Activated T-helper 1 cell treated with Interleukin-2 at 50 U/mL for 16 hours (primary cell): ENCODE measurements at regions not wholly inside any gene's neighbourhood (a gene's known extent, or its start where the extent isn't known, plus 50 kb on each side); places are given as distances from the start of the nearest gene placed in this dataset.
"Not testable (repeated sequence)": the region's sequence is repeated elsewhere in the genome, so short reads cannot be mapped to it uniquely, and the experiment has no call there.

ENCODE experiments used
- DNase-seq: peaks from one replicate; pipeline ENCODE4 v3.0.0-alpha.2; 2020; ENCODE audit warnings: low read depth

DNA sequence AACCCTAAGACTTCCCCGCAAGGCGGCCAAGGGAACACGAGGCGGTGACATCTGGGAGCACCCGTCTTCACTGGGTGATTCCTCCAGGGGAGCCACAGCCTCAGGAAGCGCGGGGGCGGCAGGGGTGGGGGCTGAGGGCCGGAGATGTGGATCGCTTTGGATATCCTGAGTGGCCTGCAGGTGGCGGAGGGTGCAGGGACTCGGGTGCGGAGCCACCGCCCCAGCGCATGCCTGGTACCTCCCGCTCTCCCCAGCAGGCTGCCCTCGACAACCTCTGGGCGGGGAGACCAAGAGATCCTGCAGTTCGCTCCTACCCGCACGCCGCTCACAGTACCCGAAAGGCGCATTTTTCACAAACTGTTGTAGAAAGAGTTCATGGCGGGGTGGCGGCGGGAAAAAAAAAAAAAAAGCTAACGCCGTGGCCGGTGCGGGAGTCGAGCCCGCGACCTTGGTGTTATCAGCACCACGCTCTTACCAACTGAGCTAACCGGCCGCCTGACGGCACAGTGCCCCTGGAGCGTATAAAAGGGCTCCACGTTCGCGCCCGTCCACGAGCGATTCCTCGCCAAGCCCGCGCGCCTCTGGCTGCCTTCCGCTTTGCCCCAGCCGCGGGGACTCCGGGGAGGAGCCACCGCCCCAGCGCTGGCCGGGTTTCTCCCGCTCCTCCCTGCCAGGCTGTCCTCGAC is 124.7 kb upstream of the PRKX start:
- DNase-seq: not testable (repeated sequence)

DNA sequence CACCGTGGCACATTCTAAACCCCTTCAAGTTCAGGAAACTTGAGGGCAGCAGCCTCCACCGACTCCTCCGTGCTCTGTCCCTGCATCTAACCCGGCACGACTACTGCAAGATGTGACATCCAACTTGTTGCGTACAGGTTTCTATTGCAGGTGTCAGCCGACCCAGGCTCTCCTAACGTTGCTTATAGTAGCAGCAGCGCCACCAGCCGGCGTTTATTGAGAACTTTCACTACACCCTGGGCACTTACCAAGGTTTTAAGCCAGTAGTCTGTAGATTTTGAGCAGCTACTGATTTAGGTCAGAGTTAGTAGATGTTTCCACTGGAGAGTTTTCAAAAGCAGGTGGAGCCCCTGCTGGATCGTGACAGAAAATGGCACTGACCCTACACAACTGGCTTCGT is 123.8 kb upstream of the PRKX start:
- DNase-seq: not testable (repeated sequence)

DNA sequence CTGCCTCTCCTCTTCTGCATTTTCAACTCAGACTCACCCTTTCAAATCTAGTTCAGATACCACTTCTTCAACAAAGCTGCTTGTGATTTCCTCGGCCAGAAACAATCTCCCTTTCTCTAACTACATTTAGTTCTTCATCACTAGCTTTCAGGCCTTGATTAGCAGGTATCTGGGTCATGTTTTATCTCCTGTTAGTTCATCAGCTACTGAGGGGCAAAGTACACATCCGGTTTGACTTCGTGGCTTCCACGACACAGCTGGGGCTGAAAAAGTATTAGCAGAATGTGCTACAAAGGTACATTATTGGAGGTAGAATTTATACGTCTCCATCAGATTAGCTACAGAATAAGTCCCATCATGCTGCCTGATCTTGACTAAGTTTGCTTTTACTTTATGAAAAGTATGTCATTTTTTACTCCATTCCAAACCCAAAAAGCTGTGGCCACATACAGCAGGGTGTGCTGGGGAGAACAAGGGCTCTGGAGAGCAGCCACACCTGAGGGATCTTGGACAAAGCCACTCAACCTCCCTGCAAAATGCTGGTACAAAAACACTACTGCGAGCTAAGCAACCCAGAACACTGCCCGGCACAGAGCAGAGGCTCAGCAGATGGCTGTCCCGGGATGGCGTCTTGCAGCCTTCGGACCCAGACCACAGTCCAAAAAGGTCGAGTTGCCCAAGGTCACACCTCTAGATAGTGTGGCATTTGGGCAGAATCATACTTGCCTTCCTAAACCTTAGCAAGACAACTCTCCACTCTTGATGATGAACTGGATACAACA is 120.5 kb upstream of the PRKX start:
- DNase-seq: not testable (repeated sequence)

DNA sequence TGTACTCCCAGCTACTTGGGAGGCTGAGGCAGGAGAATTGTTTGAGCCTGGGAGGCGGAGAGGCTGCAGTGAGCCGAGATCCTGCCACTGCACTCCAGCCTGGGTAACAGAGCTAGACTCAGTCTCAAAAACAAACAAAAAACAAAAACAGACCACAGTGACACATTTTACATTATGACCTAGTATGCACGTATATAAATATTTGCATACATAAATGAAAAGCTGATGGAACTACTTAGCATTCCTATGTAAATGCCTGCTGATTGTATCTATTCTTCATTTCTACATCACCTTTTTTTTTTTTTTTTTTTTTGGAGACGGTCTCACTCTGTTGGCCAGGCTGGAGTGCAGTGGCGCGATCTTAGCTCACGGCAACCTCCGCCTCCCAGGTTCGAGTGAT is 116.6 kb upstream of the PRKX start:
- DNase-seq: not testable (repeated sequence)

DNA sequence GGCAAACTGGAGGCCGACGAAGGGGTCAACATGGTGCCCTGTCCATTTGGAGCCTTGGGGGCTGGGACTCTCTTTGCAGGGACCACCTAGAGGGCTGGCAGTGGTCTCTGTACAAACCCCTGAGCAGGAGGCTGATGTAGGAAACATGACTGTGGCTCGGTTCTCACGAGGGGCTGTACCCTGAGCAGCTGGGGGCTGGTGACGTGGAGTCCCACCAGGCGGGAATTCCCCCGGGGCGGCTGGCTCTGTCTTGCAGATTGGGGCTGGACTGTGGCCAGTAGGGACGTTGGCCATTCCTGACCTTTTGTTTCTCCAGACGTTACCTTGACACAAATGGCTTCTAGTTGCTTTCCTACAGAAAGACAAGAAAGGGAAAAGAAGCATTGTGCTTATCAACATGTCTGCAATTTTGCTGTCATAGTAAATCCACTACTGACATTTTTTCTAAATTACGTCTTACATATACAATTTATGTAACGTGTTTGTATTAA is 115.6 kb upstream of the PRKX start:
- DNase-seq: not testable (repeated sequence)

DNA sequence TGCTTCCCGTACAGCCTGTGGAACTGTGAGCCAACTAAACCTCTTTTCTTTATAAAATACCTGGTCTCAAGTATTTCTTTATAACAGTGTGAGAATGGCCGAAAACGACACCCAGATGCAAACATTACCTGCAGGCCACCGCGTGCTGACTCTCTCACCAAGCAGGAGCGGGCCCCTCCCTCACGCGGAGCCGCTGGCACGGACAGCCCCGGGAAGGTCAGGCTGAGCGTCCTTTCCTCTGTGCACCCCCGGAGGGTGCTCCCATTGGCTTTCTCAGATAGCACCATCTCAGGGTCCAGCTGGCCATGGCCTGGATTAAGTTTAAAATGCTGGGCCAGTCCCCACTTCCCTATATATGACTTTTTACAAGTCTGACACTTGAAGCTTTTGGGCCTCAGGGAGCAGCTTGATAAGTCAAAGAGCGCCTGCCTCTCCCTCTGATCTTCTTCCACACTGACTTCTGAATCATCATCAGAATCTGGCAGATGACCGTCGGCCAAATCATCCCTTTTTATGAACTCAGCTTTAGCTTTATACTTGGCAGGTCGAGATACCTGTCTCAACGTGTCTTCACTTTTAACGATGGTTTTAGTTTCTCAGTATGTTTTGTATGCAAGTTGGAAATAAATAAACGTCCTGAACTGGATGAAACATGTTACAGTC is 115.1 kb upstream of the PRKX start:
- DNase-seq: not testable (repeated sequence)

DNA sequence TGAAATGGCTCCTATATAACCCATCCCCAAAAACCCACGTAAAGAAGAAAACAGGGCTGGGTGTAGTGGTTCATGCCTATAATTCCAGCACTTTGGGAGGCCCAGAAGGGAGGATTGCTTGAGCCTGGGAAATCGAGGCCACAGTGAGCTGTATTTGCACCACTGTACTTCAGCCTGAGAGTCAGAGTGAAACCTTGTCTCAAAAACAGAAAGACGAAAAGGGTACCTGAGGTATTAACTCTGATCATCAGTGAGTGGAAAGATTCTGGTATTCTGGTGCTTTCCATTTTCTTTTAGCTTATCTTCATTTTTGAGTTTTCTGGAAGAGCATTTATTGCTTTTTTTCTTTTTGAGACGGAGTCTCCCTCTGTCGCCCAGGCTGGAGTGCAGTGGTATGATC is 110.6 kb upstream of the PRKX start:
- DNase-seq: not testable (repeated sequence)

DNA sequence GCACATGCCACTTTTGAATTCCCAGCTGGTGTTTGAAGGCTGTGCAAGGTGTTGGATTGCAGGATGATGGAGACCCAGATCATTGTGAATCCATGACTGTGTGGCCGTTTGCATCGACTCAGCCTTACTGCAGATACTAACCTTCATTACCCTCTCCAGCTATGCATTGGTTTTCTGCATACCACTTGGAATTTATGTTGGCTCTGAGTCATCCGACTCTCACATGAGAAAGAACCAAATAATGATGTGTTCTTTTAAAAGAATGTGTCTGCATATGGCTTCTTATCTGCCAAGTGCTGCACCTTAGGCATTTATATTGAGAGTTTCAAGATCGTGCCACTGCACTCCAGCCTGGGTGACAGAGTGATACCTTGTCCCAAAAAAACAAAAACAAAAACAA is 106.7 kb upstream of the PRKX start:
- DNase-seq: no peak

DNA sequence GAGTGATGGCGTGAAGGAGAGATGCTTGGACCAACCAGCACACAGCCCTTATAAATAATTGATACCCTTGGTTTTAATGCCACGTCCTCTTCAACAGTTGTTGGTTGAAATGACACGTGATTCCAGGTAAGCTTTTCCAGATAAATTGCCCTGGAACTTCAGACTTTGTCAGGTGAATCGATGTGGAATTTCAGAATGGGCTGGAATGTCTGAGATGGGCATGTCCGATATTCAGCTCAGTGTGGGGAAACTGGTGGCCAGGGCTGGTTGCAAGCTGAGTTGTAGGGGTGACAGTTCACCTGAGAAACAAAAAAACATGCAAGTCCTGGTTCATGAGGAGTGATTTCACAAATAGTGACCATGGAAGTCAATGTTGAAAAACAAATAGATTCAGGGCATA is 104.0 kb upstream of the PRKX start:
- not testable (repeated sequence) for DNase-seq

DNA sequence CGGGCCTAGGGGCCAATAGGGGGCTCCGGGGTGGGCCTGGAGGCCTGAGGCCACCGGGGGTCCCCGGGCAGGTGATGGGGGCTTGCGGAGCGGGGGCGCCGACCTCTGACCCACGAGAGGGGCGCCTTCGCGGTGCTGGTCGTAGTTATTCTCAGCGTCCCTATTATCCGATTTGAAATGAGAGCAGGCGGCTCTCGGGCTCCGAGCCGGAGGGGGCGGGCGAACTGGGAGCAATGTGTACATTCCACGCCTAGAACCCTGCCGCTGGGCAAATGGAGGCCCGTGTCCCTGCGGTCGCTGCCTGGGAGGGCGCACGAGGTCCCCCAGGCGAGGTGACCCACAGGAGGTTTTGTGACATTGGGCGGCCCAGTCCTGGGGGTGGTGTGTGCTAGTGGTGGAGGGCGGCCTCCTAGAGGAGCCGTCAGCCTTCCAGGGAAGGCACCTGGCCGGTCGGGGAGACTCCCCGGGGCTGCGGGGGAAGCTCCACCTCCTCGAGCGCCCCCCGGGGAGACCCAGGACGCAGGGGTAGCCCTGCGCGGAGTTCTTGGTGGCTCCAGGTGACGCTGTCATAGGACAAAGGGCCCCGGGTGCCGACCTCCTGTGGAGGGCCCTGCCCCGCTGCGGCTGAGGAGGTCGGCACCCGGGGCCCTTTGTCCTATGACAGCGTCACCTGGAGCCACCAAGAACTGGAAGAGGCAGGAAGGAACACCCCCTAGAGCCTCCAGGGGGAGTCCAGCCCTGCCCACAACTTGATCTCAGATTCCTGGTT is 102.6 kb upstream of the PRKX start:
- peak; percentile 10 for DNase-seq

DNA sequence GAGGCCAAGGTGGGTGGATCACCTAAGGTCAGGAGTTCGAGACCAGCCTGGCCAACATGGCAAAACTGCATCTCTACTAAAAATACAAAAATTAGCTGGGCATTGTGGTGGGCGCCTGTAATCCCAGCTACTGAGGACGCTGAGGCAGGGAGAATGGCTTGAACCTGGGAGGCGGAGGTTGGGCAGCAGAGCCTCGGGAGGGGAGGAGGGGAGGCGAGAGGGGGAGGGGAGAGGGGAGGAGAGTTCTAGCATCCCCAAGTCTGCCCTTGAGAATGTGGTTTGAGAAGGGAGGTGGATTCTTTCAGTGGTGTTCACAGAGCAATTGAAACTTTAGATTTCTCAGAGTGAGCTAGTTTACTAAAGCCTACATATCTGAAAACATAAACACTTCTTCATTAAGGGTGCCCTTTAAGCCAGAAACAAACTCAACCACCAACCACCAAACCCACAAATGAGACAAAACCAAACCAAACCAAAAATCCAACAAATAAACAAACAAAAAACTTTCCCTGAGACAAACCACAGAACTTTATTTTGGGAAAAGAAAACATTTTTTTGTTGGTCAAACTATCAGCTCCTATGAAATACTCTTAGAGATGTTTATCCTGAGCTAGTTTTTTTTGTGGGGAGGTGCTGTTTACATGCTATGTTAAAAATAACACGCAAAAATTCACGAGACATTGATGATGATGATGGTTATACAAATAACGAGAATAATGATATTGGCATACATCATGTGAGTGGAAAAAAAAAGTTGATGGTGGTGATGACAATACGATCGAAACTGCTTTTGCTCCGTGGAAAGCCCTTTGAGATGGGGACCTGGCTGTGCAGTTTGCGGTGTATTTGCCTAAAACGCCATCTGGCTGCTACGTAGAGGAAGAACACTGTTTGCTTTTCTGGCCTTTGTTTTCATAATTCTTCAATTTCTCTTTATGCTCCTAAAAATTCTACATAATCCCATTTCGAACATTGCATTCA is 98.2 kb upstream of the PRKX start:
- DNase-seq: peak; percentile 17

DNA sequence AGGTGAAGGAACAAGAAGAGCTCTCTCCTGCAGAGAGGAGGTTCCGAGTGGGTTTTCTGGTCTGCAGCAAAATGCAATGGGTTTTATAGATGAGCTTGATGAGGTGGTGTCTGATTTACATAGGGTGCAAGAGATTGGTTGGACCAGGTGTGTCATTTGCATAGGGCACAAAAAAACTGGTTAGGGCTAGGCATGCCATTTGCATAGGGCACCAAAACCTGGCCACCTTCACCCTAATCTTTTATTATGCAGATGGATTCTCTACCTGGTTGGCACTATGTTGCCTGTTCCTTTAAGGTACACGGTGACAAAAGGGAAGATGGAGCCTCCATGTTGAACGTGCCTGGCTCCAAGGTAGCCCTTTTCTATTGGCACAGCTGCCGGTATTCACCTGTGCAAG is 94.5 kb upstream of the PRKX start:
- DNase-seq: no peak

DNA sequence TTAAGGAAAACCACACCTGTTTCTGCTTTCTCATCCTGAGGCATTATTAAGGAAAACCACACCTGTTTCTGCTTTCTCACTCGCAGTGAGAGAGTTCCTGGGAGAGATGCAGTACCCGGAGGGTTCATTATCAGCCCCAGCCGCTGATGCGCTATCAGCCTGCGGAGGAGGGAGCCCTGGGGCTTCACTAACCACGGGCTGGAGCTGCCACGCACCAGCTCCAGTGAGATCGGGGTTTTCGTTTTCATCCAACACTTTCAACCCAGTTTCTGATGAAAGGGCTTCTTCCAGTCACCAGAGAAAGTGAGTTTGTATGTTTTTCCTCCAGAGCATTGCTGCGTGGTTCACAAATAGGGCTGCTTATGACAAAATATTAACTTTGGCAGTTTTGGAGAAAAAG is 93.2 kb upstream of the PRKX start:
- DNase-seq: no peak

DNA sequence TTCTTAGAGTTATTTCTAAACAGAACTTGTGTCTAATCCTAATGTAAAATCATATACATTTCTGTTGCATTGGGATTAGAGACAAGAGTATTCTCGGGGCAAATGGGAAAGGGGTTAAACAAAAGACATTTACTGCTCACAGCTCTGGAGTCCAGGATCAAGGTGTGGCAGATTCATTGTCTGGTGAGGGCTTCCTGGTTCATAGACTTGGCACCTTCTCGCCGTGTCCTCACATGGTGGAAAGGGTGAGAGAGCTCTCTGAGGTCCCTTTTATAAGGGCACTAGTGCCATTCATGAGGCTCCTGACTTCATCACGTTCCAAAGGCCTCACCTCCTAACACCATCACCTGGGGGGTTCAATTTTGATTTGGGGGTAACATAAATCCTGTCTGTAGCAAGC is 90.3 kb upstream of the PRKX start:
- no peak for DNase-seq

DNA sequence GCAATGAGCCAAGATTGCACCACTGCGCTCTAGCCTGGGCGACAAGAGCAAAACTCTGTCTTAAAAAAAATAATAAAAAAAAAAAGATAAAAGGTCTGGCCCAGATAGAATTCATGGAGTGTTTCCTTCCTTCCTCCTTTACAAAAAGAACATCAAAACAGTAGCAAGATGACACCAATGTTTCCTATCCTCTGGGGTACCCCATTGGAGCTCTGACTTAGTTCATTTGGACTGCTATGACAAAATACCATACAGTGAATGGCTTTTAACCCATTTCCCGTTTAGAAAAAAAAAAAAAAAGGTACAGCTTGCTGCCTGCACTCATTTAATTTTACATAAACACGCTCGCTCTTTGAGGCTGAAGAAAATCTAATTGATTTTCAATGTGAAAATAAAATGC is 89.9 kb upstream of the PRKX start:
- no peak for DNase-seq

DNA sequence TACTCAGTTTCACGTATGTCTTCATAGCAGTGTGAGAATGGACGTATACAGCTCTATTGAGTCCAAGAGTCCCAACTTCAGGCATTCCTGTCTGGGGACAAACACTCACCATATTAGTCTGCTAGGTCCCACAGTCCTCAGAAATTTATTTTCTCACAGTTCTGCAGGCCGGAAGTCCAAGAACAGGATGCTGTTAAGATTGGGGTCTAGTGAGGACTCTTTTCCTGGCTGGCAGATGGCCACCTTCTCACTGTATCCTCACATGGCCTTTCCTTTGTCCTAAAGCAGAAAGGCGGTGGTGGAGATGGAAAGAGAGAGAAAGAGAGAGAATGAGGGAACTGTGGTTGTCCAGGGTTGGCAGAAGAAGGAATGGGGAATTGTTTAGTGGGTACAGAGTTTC is 82.0 kb upstream of the PRKX start:
- not testable (repeated sequence) for DNase-seq

DNA sequence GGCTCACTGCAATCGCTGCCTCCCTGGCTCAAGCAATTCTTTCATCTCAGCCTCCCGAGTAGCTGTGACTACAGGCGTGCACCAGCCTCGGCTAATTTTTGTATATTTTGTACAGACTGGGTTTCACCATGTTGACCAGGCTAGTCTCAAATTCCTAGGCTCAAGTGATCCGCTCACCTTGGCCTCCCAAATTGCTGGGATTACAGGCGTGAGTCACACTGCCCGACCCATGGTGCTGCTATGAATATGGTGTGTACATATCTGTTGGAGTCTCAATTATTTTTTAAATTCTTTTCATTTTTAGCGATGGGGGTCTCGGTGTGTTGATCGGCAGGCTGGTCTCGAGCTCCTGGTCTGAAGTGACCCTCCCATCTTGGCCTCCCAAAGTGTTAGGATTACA is 78.0 kb upstream of the PRKX start:
- no peak for DNase-seq

DNA sequence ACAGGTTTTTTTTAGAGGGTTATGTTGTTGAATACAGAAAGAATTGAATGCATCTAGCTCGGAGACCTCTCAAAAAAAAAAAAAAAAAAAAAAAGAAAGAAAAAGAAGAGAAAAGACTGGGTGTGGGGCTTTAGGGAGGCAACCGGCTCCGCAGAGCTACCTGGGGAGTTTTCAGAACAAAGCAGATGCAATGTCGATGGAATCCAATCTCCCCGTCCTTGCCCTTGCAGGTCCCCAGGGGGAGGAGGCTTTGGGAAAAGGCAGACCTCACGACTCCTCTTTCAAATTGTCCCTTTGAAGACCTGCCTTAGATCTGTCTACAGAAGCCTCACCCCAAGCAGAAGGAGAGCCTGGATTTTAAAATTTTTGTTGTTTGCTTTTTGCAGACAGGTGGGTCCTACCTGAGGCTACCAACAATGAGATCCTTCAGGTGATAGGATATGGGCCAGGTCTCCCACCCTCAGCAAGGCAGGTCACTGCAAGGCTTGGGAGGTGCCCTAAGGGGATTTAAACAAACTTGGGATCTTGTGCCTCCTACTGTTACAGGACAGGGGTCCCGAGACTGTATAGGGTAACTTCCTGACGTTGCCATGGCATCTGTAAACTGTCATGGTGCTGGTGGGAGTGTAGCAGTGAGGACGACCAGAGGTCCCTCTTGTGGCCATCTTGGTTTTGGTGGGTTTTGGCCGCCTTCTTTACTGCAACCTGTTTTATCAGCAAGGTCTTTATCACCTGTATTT is 75.2 kb upstream of the PRKX start:
- DNase-seq: no peak

DNA sequence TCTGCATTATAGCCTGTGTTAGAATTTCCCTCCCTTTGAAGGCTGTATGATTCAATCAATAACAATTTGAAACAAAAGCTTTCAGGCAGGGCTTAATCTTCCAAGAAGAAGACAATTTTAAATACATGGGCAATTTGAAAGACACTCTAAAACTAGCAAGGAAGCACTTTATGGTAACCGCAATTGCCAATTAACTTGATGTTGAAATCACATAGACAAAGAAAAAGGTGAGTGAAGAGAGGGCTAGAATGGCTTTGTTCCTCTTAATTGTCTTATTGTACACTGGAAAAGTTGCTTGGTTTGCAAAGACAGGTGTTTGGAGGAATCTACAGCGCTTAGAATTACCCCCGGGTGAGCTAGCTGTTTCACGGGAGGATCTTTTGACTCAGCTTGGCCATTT is 74.4 kb upstream of the PRKX start:
- DNase-seq: no peak

DNA sequence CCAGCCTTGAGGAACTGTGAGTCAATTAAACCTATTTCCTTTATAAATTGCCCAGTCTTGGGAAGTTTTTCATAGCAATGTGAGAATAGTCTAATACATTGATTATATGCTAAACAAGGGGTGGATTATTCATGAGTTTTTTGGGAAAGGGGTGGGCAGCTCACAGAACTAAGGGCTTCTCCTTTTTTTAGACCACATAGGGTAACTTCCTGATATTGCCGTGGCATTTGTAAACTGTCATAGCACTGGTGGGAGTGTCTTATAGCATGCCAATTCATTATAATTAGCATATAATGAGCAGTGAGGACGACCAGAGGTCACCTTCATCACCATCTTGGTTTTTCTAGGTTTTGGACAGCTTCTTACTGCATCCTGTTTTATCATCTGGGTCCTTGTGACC is 72.4 kb upstream of the PRKX start:
- DNase-seq: not testable (repeated sequence)
